ENCODE measurements at regions not wholly inside any gene's neighbourhood (a gene's known extent, or its start where the extent isn't known, plus 50 kb on each side); places are given as distances from the start of the nearest gene placed in this dataset.
A peak's percentile ranks its signal among the peaks of the same experiment; 100 is the strongest.
"Not testable (repeated sequence)": the region's sequence is repeated elsewhere in the genome, so short reads cannot be mapped to it uniquely, and the experiment has no call there.

- Histone ChIP-seq H3K4me1 (ENCODE audit: control insufficient read depth in 1 of 2, insufficient read depth in 2 of 2, low read length in 2 of 2) (no peaks in the 10 kb centered on the region), H2AFZ (ENCODE audit: insufficient read depth, low read depth, low read length, poor library complexity, severe bottlenecking) (no peak overlapping the region), H3K9me3 (replicated peaks in 1 of 2; ENCODE audit: control insufficient read depth in 1 of 2, insufficient read depth in 1 of 2, low read length in 2 of 2) (peaks cover 68 to 85% of the 10 kb centered on the region in 2 donors), H3K9ac (ENCODE audit: insufficient read depth, low read length, poor library complexity, severe bottlenecking) (no peak overlapping the region), H3K4me3 (replicated peaks in 1 of 3; ENCODE audit: low read depth in 2 of 3, low read length in 3 of 3) (no peak overlapping the region), H3K36me3 (replicated peaks in 1 of 2; ENCODE audit: control insufficient read depth in 1 of 2, insufficient read depth in 2 of 2, low read length in 2 of 2) (no peaks in the 10 kb centered on the region), H3K4me2 (replicated peaks; ENCODE audit: extremely low read depth, low read length, poor library complexity, severe bottlenecking) (no peak overlapping the region), H3K27ac (ENCODE audit: low read depth in 1 of 2, low read length in 2 of 2) (no peak overlapping the region), H4K20me1 (ENCODE audit: insufficient read depth, low read length) (no peaks in the 10 kb centered on the region), H3K27me3 (ENCODE audit: control insufficient read depth in 2 of 2, insufficient read depth in 2 of 2, low read length in 2 of 2) (no peaks in the 10 kb centered on the region), H3K79me2 (ENCODE audit: insufficient read depth, low read length) (no peaks in the 10 kb centered on the region)
- H3K4me1 Mint-ChIP-seq = no peaks in the 10 kb centered on the region
- H3K9me3 Mint-ChIP-seq = peaks cover 0 to 8% (median 0%) of the 10 kb centered on the region in 7 donors
- H3K4me3 Mint-ChIP-seq = no peak overlapping the region
- DNase-seq = no peak
- intact Hi-C loops (cut with micrococcal nuclease) = no loop called here
- 92% methylated on average over 2 of the region's 7 CpGs for WGBS (ENCODE audit: insufficient coverage)
- TF ChIP-seq CTCF (IDR thresholded peaks at IDR 0.05) = no peak
- H3K36me3 Mint-ChIP-seq = no peaks in the 10 kb centered on the region
- H3K27me3 Mint-ChIP-seq (ENCODE audit: low read depth in 3 of 3) = no peaks in the 10 kb centered on the region
- H3K27ac Mint-ChIP-seq = peak overlapping the region in 1 of 7 donors; percentile 23
These were observed 765.8 kb upstream of the TPTE start for GRCh38 chr21:9755611-9756010.

DNA sequence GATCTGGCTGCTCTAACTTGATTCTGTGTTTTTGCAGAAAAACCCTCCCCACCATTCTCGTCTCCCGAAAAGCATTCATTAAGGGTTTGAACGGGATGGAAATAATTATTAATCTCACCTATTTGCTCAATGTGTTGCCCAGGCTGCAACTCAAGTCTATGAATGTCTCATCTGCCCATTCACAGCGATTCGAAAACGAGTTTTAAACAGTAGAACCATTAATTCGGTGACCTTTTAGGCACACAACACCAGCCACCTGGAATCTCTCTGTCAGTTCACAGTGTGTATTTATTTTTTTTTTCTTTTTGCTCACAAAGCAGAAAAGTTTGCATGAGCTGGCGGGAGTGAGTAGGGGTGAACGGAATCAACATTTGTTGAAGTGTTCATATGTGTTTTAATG, 764.7 kb upstream of the TPTE start:
- H3K79me2 ChIP-seq (ENCODE audit: insufficient read depth, low read length) = no peaks in the 10 kb centered on the region
- intact Hi-C loops (cut with micrococcal nuclease) = no loop called here
- Mint-ChIP-seq H3K9me3 (peaks cover 0 to 8% (median 0%) of the 10 kb centered on the region in 7 donors), H3K4me3 (no peak overlapping the region), H3K36me3 (no peaks in the 10 kb centered on the region), H3K27ac (no peak overlapping the region), H3K27me3 (ENCODE audit: low read depth in 3 of 3) (no peaks in the 10 kb centered on the region), H3K4me1 (no peaks in the 10 kb centered on the region)
- no peaks in the 10 kb centered on the region for H3K4me1 ChIP-seq (ENCODE audit: control insufficient read depth in 1 of 2, insufficient read depth in 2 of 2, low read length in 2 of 2)
- no peak for TF ChIP-seq CTCF (IDR thresholded peaks at IDR 0.05)
- 81% methylated on average over 7 of the region's 9 CpGs for WGBS (ENCODE audit: insufficient coverage)
- H3K4me3 ChIP-seq (replicated peaks in 1 of 3; ENCODE audit: low read depth in 2 of 3, low read length in 3 of 3) = no peak overlapping the region
- no peaks in the 10 kb centered on the region for H3K36me3 ChIP-seq (replicated peaks in 1 of 2; ENCODE audit: control insufficient read depth in 1 of 2, insufficient read depth in 2 of 2, low read length in 2 of 2)
- no peak overlapping the region for H3K4me2 ChIP-seq (replicated peaks; ENCODE audit: extremely low read depth, low read length, poor library complexity, severe bottlenecking)
- peaks cover 65 to 82% of the 10 kb centered on the region in 2 donors for H3K9me3 ChIP-seq (replicated peaks in 1 of 2; ENCODE audit: control insufficient read depth in 1 of 2, insufficient read depth in 1 of 2, low read length in 2 of 2)
- no peaks in the 10 kb centered on the region for H3K27me3 ChIP-seq (ENCODE audit: control insufficient read depth in 2 of 2, insufficient read depth in 2 of 2, low read length in 2 of 2)
- H3K27ac ChIP-seq (ENCODE audit: low read depth in 1 of 2, low read length in 2 of 2) = no peak overlapping the region
- H3K9ac ChIP-seq (ENCODE audit: insufficient read depth, low read length, poor library complexity, severe bottlenecking) = no peak overlapping the region
- H4K20me1 ChIP-seq (ENCODE audit: insufficient read depth, low read length) = no peaks in the 10 kb centered on the region
- no peak for DNase-seq
- H2AFZ ChIP-seq (ENCODE audit: insufficient read depth, low read depth, low read length, poor library complexity, severe bottlenecking) = no peak overlapping the region

- DNase-seq; H3K27ac ChIP-seq (ENCODE audit: low read depth in 1 of 2, low read length in 2 of 2); H3K4me1 ChIP-seq (ENCODE audit: control insufficient read depth in 1 of 2, insufficient read depth in 2 of 2, low read length in 2 of 2); H2AFZ ChIP-seq (ENCODE audit: insufficient read depth, low read depth, low read length, poor library complexity, severe bottlenecking); H3K9ac ChIP-seq (ENCODE audit: insufficient read depth, low read length, poor library complexity, severe bottlenecking); H3K27ac Mint-ChIP-seq; H3K4me2 ChIP-seq (replicated peaks; ENCODE audit: extremely low read depth, low read length, poor library complexity, severe bottlenecking); H3K27me3 Mint-ChIP-seq (ENCODE audit: low read depth in 3 of 3); H3K4me1 Mint-ChIP-seq; H3K36me3 ChIP-seq (replicated peaks in 1 of 2; ENCODE audit: control insufficient read depth in 1 of 2, insufficient read depth in 2 of 2, low read length in 2 of 2); H3K79me2 ChIP-seq (ENCODE audit: insufficient read depth, low read length); H3K4me3 ChIP-seq (replicated peaks in 1 of 3; ENCODE audit: low read depth in 2 of 3, low read length in 3 of 3); H3K9me3 Mint-ChIP-seq; H3K27me3 ChIP-seq (ENCODE audit: control insufficient read depth in 2 of 2, insufficient read depth in 2 of 2, low read length in 2 of 2); H3K36me3 Mint-ChIP-seq; H4K20me1 ChIP-seq (ENCODE audit: insufficient read depth, low read length); intact Hi-C loops (cut with micrococcal nuclease); H3K4me3 Mint-ChIP-seq: not testable (repeated sequence)
- peaks cover 60 to 77% of the 10 kb centered on the region in 2 donors for H3K9me3 ChIP-seq (replicated peaks in 1 of 2; ENCODE audit: control insufficient read depth in 1 of 2, insufficient read depth in 1 of 2, low read length in 2 of 2)
- WGBS (ENCODE audit: insufficient coverage) = 70% methylated on average over 4 of the region's 9 CpGs
These were observed 764.3 kb upstream of the TPTE start for GRCh38 chr21:9757118-9757517.

Data from CD14-positive monocyte (primary cell).